Stimulated activated CD4-positive, alpha-beta T cell treated with anti-CD3 and anti-CD28 coated beads, Interleukin-1b, Interleukin-23, amount 100 ng/mL, for 24 hours (primary cell): ENCODE measurements at regions not wholly inside any gene's neighbourhood (a gene's known extent, or its start where the extent isn't known, plus 50 kb on each side); places are given as distances from the start of the nearest gene placed in this dataset.
"Not testable (repeated sequence)": the region's sequence is repeated elsewhere in the genome, so short reads cannot be mapped to it uniquely, and the experiment has no call there.

Experiments used
- DNase-seq, 4 experiments: peaks; one replicate each; pipeline ENCODE4 v3.0.0-alpha.2; 2020; ENCODE audit warnings: low read depth in 4 of 4, low spot score in 1 of 4

DNA sequence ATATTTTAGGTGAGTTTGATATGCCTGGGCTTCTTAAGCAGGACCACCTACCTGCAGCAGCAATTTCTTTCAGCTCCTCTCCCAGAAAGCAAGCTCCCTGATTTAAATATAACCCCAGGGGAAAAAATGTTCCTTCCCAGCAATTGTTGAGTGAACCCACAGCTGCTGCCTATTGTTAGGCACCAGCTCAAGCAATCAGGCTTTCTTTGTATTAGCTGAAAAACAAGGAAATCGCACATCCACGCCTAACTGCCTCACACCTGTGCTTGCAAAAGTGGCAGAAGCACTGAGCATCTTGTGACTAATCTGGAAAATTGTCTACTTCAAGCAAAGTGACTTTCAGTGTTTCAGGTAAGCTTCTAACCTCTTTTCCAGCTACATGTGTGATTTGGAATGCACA is 432.2 kb downstream of the SMARCA1 start:
- no peak for DNase-seq

GRCh38 chrX:129086802-129087201 is 436.5 kb downstream of the SMARCA1 start:
- DNase-seq: no peak

- not testable (repeated sequence) for DNase-seq
Observed at GRCh38 chrX:129084291-129084690, 439.0 kb downstream of the SMARCA1 start.

DNA sequence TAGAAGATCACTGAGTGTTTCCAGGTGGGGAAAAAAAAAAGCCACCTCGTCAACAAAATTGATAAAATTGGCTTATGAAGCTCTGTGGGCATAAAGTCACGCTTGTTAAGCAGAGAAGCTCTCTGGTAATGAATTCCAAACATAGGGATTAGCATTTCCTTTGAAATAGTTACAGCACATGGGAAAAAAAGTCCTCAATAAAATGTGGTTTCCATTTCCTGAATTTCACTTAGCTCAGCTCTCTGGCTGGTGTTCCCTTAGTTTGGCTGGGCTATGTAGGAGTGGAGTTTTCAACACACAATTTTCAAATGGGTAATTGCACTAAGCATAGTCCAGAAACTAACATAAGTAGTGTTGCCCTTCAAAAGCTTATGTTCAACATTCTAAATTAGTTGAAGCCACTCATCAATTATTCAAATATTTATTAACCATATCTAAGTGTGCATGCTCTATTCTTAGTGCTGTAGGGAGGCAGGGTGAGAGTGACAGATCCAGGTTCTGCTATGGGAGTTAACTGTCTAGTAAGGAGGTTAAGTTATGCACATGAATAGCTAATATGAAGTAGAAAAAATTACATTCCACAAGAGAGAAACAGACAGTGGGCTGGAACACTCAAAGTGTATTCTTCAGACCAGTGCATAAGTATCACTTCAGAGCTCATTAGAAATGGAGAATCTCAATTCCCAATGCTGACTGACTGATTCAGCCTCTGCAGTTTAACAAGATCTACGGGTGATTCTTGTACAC is 445.7 kb downstream of the SMARCA1 start:
- no peak for DNase-seq

DNA sequence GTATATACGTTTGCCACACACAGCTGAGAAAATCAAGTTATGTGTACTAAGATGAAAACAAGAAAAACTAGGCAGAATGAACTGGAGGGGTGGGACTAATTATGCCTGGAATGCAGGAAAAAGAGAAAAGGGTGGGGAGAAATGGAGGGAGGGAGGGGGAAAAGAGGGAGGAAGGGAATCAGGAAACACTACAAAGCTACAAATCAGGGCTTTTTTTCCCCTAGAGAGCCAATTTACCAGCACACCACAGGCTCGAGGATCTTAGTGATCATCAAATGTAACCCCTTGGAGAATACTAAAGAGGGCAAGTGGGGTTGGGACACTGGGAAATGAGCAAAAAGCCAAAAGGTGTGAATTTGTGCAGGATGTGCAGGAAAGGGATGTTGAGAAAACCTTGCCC is 451.9 kb downstream of the SMARCA1 start:
- DNase-seq: no peak

GRCh38 chrX:129065895-129066294 is 457.4 kb downstream of the SMARCA1 start:
- no peak for DNase-seq

GRCh38 chrX:129058405-129058804 is 464.9 kb downstream of the SMARCA1 start:
- DNase-seq: no peak

DNA sequence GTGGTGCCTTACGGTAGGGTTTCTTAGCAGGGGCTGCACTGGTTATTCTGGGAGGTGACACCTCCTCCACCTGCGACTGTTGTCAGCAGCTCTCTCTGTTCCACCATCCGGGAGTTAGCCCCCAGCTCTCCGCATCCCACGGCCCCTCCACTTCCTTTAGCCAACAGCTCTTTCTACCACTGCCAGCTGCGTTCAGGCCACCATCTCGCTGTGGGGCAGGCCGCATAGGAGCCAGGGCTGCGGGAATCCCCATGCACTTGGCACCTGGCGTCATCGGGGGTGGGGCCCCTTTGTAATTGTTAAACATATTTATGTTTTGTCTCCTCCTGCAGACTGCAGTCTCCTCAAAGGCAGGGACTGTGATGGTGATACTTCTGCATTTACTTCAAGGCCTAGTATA is 480.2 kb downstream of the SMARCA1 start:
- no peak for DNase-seq

DNA sequence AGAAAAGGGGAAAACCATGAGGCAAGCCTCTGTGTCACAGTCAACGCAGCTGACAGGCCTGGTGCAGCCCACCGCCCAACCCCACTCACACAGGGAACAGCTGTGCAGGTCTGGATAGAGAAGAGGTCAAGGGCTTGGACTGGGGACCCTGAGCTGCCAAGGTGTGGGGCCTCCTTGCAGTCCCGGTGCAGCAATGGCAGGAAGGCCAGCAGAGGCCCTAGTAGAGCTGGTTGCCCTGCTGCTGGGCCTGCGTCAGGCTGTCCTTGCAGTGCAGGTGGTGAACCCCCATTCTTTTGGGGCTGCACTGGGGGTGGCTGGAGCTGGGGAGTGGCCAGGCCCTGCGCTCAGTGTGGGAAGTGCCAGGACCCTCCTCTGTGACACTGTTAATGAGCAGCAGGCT is 482.0 kb downstream of the SMARCA1 start:
- no peak for DNase-seq

- DNase-seq: no peak
Observed at GRCh38 chrX:129040124-129040523, 483.2 kb downstream of the SMARCA1 start.

DNA sequence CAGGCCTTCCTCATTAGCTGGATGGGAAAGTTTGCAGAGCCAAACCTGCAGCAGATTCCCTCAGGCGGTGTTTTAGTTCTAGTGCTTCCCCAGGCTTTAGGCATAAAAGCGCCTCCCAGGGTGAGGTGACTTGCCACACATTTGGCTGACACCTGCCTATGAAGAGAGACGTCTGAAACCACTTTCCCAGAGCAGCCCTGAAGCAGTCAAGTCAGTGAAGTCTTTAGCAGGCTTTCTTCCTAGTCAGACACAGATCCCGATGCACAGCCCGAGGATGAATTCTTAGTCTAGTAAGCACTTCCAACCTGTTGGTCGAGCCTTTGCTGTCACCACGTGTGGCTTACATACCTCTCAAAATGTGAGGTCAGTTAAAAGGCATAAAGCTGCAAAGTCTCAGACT is 484.1 kb downstream of the SMARCA1 start:
- no peak for DNase-seq

DNA sequence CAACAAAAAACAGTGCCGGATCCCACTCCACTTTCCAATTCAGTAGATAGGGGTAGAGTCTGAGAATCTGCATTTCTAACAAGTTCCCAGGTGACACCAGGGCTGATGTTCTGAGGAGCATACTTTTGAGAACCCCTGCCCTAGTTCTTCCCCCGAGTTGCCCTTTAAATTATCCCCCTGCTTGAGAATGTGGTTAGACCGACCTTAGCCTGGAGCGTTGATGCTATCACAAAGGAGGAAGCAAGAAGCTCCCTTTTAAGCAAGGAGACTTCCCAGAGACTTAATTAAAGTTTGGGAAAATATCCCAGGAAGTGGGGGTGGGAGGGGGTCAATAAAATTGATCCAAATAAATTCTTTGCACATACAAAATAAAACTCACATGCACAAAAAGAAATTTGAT is 485.9 kb downstream of the SMARCA1 start:
- DNase-seq: no peak

GRCh38 chrX:129035180-129035579 is 488.1 kb downstream of the SMARCA1 start:
- no peak for DNase-seq

GRCh38 chrX:129034196-129034595 is 489.1 kb downstream of the SMARCA1 start:
- DNase-seq: no peak

- no peak for DNase-seq
Observed at GRCh38 chrX:129026202-129026601, 497.1 kb downstream of the SMARCA1 start.

GRCh38 chrX:129025376-129025775 is 497.9 kb downstream of the SMARCA1 start:
- no peak for DNase-seq

DNA sequence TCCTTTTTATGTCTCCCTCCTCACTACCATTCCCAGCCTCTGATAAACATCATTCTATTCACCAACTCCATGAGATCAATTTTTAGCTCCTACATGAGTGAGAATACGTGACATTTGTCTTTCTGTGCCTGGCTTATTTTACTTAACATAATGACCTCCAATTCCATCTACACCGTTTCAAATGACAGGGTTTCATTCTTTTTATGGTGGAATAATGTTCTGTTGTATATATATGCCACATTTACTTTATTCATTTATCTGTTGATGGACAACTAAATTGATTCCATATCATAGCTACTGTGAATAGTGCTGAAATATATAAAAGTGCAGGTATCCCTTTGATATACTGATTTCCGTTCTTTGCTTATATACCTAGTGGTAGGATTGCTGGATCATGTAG is 503.9 kb downstream of the SMARCA1 start:
- no peak for DNase-seq

DNA sequence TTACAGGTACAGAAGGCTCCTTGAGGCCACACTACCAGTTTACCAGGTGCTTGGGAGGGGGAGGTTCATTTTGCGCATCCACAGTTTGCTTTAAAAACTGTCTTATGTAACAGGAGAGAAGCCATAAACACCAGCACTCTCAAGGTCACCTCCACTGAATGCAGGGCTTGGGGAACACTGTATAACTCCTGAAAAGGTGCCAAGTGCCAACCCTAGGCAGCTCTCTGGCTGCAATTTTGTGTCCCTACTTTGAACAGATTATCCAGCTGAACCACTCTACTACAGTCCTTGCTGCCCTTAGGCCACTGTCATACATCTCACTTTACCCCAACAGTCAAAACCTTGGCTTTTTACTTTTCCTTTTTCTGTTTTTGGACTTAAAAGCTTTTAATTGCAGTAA is 507.9 kb downstream of the SMARCA1 start:
- no peak for DNase-seq

DNA sequence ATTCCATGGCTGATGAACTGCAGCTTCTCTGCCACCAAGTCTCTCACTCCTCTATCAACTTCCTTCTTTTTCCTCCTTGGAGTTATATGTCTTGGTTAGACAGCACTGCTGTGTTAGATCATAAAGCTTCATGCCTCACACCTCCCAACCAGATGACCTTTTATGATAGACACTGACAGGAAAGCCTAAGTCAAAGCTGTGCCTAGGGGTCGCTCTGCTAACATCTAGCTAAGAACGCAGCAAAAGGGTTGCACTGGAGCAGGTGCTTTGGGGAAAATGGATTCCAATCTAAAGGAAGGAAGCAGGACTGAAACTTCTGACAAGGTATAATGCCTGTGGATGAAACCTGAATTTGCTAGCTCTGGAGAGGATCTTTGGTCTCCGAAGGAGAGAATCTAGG is 509.7 kb downstream of the SMARCA1 start:
- DNase-seq: no peak

- no peak for DNase-seq
Observed at GRCh38 chrX:129007631-129008030, 515.7 kb downstream of the SMARCA1 start.

- no peak for DNase-seq
Observed at GRCh38 chrX:129006491-129006890, 516.8 kb downstream of the SMARCA1 start.

- no peak for DNase-seq
Observed at GRCh38 chrX:129000797-129001196, 522.5 kb downstream of the SMARCA1 start.

- no peak for DNase-seq
Observed at GRCh38 chrX:129000018-129000417, 523.3 kb downstream of the SMARCA1 start.
